C4-2B (cell line): ENCODE measurements at regions not wholly inside any gene's neighbourhood (a gene's known extent, or its start where the extent isn't known, plus 50 kb on each side); places are given as distances from the start of the nearest gene placed in this dataset.

ENCODE experiments used
- H3K27ac ChIP-seq: fragments of 450-650 bp; 2 replicates; pipeline ENCODE4 v1.5.1; 2017
- CTCF ChIP-seq: fragments of 450-650 bp; conservative IDR thresholded peaks from 2 replicates; pipeline ENCODE4 v1.5.1; 2017; ENCODE audit warnings: mild to moderate bottlenecking
- ZFX ChIP-seq: fragments of 450-650 bp; IDR thresholded peaks from 2 replicates; pipeline ENCODE4 v1.6.1; 2017

DNA sequence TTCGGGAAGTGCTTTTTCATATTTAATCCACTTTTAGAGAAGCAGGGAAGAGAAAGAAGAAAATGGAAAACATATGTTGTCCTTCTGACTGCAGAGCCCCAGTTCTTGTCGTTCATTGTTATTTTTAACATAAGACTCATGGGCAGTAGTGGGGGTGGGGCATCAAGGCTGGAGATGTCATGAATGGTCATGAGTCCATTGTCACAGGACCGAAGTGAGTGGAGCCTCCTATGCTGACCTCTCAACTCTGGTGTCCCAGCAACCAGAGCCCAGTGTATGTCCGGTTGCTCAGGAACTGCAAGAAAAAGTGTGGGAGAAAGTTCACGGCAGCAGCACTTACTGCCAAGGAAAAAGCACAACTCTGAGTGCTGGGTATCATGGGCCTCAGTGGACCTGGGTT, 108.6 kb downstream of the BANF2 start:
- TF ChIP-seq ZFX: no peak
- TF ChIP-seq CTCF: no peak
- no peak overlapping the region for H3K27ac ChIP-seq

DNA sequence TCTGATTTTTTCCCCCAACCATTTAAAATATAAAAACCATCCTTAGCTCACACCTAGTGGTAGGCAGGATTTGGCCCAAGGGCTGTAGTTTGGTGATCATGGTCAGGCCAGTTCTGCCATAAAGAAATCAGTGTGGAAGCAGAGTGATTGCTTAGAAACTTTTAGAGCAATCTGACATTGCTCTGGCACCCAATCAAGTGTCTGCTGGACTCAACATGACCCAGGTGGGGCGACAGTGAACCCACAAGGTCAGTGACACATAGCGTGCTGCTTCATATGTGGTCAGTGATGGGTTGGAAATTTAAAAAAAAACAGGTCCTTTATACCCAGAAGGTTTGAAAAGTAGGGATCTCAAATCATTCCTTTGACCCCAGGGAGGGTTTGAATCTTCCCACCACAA, 107.9 kb downstream of the BANF2 start:
- H3K27ac ChIP-seq: no peak overlapping the region
- TF ChIP-seq CTCF: no peak

GRCh38 chr20:17806739-17807441, 107.1 kb downstream of the BANF2 start:
- TF ChIP-seq CTCF (no peak), ZFX (no peak)
- H3K27ac ChIP-seq: no peak overlapping the region

- H3K27ac ChIP-seq: no peak overlapping the region
- no peak for TF ChIP-seq ZFX
- TF ChIP-seq CTCF: no peak
These were observed 106.3 kb downstream of the BANF2 start for GRCh38 chr20:17806107-17806506.

DNA sequence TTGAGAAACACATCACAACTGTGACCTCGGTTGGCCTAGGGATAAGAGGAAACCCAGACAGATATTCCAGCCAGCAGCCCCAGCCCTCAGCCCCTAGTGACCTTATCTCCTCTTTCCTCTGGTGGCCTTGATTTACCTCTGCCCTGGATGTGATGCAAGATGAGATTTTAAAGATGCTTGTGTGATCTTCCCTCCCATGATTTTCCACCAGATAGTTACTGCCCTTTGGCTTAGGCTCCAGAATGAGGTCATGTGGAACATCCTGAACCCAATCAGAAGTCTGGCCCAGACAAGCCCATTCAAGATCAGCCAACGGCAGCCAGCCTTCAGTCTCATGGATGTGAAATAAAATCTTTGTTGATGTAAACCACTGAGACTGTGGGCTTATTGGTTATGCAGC, 104.0 kb downstream of the BANF2 start:
- TF ChIP-seq CTCF: no peak
- TF ChIP-seq ZFX: no peak
- H3K27ac ChIP-seq: no peak overlapping the region

DNA sequence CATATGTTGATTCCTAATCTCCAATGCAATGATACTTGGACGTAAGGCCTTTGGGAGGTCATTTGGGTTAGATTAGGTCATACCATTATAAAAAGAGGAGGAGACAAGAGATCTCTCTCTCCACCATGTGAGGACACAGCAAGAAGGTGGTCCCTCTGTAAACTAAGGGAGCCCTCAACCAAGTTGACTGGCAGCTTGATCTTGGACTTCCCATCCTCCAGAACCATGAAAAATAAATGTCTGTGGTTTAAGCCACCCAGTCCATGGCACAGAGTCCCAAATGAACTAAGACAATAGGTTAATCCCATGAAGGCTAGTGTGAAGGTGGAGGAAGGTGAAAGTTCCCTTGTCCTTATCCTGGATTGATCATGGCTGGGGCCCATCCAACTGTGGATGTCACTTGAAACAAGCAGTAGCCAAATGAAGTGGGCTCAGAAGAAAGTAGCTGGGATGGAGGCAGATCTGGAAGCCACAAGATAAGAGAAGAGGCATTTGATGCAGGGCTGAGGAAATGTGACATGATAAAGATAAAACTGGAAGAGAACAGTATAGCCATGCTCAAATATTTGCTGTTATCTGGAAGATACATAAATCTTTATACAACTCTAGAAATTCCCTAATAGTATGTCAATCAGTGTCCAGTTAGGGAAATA, 99.9 kb downstream of the BANF2 start:
- TF ChIP-seq ZFX (no peak), CTCF (no peak)
- H3K27ac ChIP-seq: no peak overlapping the region

DNA sequence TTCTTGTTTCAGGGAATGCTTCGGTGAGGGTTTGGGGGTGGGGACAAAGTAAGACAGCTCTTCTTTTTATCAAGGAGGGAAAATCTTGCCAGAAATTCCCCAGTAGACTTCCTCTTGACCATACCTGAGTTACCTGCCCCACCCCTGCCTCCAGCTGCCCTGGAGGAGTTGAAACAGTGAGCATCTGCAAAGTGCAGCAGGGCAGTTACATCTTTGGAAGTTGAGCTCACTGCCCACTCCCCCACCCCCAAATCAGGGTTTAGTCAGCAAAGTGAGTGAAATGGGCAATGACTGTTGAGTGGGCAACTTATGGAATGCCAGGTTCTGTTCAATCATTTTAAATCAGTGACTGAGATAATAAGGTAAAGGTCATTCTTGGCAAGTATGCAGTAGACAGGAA, 98.8 kb downstream of the BANF2 start:
- no peak overlapping the region for H3K27ac ChIP-seq
- TF ChIP-seq CTCF (no peak), ZFX (no peak)
